Esophagus squamous epithelium (tissue), 5 donors: ENCODE measurements at regions not wholly inside any gene's neighbourhood (a gene's known extent, or its start where the extent isn't known, plus 50 kb on each side); places are given as distances from the start of the nearest gene placed in this dataset.

Source experiments
- DNase-seq: peaks from one replicate; lab custom pipeline; 2025; lab: John Stamatoyannopoulos, UW
- H3K27ac ChIP-seq, 4 donors: fragments of 200-600 bp; sonication (generic); one replicate each; pipeline ENCODE4 v1.5.1; 2016 to 2019; ENCODE audit warnings: mild to moderate bottlenecking in 1 of 4
- H3K27me3 ChIP-seq, 4 donors: fragments of 200-600 bp; sonication (generic); 1 replicate in 3 of 4; 2 replicates in 1 of 4; pipeline versions ENCODE4 v1.5.1 to v1.6.0; 2017 to 2021; ENCODE audit warnings: antibody characterized with exemption in 1 of 4
- H3K36me3 ChIP-seq, 3 donors: fragments of 200-600 bp; sonication (generic); one replicate each; pipeline ENCODE4 v1.5.1; 2016 to 2019
- H3K4me1 ChIP-seq, 3 donors: fragments of 200-600 bp; sonication (generic); one replicate each; pipeline ENCODE4 v1.5.1; 2017 to 2019
- H3K4me3 ChIP-seq, 4 donors: fragments of 200-600 bp; sonication (generic); 1 replicate in 3 of 4; 2 replicates in 1 of 4; pipeline ENCODE4 v1.5.1; 2016 to 2019; ENCODE audit warnings: mild to moderate bottlenecking in 2 of 4, moderate library complexity in 1 of 4
- H3K9me3 ChIP-seq, 3 donors: fragments of 200-600 bp; sonication (generic); one replicate each; pipeline ENCODE4 v1.5.1; 2016 to 2019
- POLR2A ChIP-seq, 4 donors: fragments of 450-650 bp; IDR thresholded peaks; one replicate each; pipeline ENCODE4 v1.6.1; 2017; ENCODE audit warnings: antibody characterized with exemption in 4 of 4, mild to moderate bottlenecking in 4 of 4, moderate library complexity in 3 of 4
- WGBS, 2 donors: methylation state at CpG; one replicate each; pipeline ENCODE4 v1.1.5; 2018; 5-methylcytosine and 5-hydroxymethylcytosine counted together
- intact Hi-C: fragments of 100-400 bp; cut with DNase I; formaldehyde crosslinking; loops from one replicate; pipeline ENCODE4 v1.15.0; 2022
- TF ChIP-seq, protein P1 (sequence below), 6 experiments: fragments of 450-650 bp in 4 of 6; fragments of 200-600 bp in 2 of 6; sonication (generic) in 2 of 6; IDR thresholded peaks; one replicate each; pipeline ENCODE4 v1.5.1; 2016 to 2019; ENCODE audit warnings: antibody characterized with exemption in 6 of 6, mild to moderate bottlenecking in 4 of 6, moderate library complexity in 4 of 6
- donor health status: DM: yes; HTN: yes; CAD: no.

DNA sequence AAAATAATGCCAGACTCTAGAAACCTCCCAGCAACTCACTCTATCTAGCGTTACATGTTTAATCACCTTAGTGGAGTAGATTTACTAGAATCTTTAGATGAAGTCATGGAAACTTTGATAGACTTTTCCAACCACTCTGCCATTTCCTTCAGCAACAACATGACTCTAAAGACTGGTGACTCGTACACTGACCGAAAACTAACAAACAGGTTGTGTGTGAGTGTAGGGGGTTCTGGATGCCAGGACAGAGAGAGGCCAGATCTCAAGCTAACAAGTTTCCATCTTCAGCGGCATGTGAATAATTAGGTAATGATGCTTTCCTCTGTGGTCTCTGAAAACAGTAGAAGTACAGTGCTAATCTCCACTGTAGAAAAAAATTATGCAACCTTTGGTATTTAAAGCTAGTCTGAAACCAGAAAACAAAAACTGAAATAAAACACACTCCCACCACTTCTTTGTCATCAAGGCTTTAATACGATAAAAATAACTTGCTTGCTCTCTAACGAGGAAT is 286.4 kb downstream of the PRDM5 start:
- Histone ChIP-seq H3K36me3 (no peaks in the 10 kb centered on the region), H3K4me3 (no peak overlapping the region), H3K27me3 (no peaks in the 10 kb centered on the region), H3K27ac (no peak overlapping the region), H3K9me3 (no peaks in the 10 kb centered on the region), H3K4me1 (no peaks in the 10 kb centered on the region)
- TF ChIP-seq, protein P1, sequence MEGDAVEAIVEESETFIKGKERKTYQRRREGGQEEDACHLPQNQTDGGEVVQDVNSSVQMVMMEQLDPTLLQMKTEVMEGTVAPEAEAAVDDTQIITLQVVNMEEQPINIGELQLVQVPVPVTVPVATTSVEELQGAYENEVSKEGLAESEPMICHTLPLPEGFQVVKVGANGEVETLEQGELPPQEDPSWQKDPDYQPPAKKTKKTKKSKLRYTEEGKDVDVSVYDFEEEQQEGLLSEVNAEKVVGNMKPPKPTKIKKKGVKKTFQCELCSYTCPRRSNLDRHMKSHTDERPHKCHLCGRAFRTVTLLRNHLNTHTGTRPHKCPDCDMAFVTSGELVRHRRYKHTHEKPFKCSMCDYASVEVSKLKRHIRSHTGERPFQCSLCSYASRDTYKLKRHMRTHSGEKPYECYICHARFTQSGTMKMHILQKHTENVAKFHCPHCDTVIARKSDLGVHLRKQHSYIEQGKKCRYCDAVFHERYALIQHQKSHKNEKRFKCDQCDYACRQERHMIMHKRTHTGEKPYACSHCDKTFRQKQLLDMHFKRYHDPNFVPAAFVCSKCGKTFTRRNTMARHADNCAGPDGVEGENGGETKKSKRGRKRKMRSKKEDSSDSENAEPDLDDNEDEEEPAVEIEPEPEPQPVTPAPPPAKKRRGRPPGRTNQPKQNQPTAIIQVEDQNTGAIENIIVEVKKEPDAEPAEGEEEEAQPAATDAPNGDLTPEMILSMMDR (IDR thresholded peaks at IDR 0.05), result no peak
- no peak for TF ChIP-seq POLR2A (IDR thresholded peaks at IDR 0.05)
- intact Hi-C loops, result no loop called here
- no peak for DNase-seq
- WGBS, 2 donors, result 82 to 84% methylated on average over 6 of the region's 6 CpGs

DNA sequence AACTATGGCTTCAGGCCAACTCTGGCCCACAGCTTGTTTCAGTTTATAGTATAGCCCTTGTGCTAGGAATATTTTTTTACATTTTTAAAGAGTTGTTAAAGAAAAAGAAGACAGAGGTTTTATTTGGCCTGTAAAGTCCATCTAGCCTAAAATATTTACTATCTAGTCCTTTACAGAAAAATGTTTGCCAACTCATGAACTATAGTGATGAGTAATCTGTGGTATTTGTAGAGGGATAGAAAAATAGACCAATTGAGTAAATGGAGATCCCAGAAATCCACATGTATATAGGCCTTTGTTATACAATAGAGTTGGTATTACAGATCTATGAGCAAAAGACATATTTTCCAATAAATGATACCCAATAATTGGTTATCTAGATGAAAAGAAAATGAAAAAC is 288.7 kb downstream of the PRDM5 start:
- H3K9me3 ChIP-seq, result no peaks in the 10 kb centered on the region
- no peak for DNase-seq
- no peaks in the 10 kb centered on the region for H3K36me3 ChIP-seq
- intact Hi-C loops, result no loop called here
- H3K4me3 ChIP-seq, result no peak overlapping the region
- no peak overlapping the region for H3K27ac ChIP-seq
- no peak for TF ChIP-seq POLR2A (IDR thresholded peaks at IDR 0.05)
- TF ChIP-seq, protein P1 (IDR thresholded peaks at IDR 0.05), result no peak
- no peaks in the 10 kb centered on the region for H3K27me3 ChIP-seq
- H3K4me1 ChIP-seq, result no peaks in the 10 kb centered on the region

DNA sequence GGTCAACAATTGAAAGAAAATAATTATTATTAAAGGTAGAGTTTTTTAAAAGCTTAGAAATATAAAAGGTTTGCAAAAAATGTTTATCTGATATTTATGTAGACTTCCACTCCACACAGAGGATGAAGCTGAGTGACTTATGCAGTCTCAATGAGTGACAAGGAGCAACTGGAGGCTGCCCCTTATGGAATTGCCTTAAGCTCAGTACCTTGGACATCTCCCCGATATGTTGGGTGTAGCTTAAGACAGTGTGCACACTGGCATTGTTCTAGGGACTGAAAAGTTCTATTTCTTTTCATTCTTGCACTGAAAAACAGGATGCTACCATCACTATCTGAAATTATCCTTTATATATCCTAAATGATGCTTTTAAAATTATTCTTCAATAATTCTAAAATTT is 292.1 kb downstream of the PRDM5 start:
- intact Hi-C loops, result no loop called here
- 52 to 80% methylated on average over 1 of the region's 1 CpG for WGBS, 2 donors
- no peak for DNase-seq
- H3K4me3 ChIP-seq, result no peak overlapping the region
- no peaks in the 10 kb centered on the region for H3K4me1 ChIP-seq
- no peak overlapping the region for H3K27ac ChIP-seq
- no peaks in the 10 kb centered on the region for H3K27me3 ChIP-seq
- no peaks in the 10 kb centered on the region for H3K36me3 ChIP-seq
- H3K9me3 ChIP-seq, result no peaks in the 10 kb centered on the region
- TF ChIP-seq POLR2A (IDR thresholded peaks at IDR 0.05), result no peak

DNA sequence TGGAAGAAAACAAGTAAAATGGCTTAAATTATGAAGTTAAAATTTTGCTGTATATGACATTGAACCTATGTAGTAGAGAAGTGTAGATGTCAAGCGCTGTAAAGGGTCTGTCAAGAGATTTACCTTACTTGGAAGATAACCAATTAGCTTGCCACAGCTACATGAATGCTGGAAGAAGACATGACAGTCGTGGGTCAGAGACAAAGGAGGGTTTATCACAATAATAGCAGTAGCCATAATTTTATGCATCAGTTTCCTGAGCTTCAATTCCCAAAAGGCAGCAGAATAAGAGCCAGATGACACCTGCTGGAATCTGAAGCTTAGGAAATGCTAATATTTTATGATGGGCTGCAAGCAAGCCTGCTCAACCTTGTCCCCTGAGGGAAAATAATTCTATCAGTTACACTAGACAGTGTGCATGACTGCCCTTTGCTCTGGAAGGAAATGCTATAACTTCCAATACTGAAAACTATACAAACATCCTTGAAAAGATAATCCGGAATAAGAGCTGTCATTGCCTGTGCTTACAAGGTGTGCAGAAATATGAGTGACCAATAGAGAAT is 292.9 kb downstream of the PRDM5 start:
- H3K27ac ChIP-seq, result no peak overlapping the region
- whole genome bisulfite sequencing, 2 donors, result 64% methylated on average over 3 of the region's 3 CpGs
- TF ChIP-seq, protein P1 (IDR thresholded peaks at IDR 0.05), result no peak
- TF ChIP-seq POLR2A (IDR thresholded peaks at IDR 0.05), result no peak
- no peaks in the 10 kb centered on the region for H3K27me3 ChIP-seq
- no peaks in the 10 kb centered on the region for H3K4me1 ChIP-seq
- intact Hi-C loops, result no loop called here
- DNase-seq, result no peak
- H3K36me3 ChIP-seq, result no peaks in the 10 kb centered on the region
- no peaks in the 10 kb centered on the region for H3K9me3 ChIP-seq
- no peak overlapping the region for H3K4me3 ChIP-seq

DNA sequence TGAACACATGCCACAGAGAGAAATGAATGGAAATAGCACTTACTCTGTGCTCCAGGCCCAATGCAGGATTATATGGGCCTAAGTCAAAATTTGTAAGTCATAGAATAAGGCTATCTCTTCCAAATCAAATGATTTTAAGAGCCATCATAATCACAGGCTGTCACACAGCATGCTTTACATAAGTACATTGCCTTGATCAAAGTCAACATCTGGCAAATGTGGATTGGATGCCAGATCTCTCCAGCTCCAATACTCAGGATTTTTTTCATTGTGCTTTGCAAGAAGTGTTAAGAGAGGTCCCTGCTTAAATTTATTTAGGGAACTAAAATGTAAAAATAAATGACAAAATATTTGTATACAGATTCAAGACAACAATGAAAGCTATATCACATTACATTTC is 299.9 kb downstream of the PRDM5 start:
- TF ChIP-seq, protein P1 (IDR thresholded peaks at IDR 0.05), result no peak
- TF ChIP-seq POLR2A (IDR thresholded peaks at IDR 0.05), result no peak
- no peak overlapping the region for H3K4me3 ChIP-seq
- no peak for DNase-seq
- no peaks in the 10 kb centered on the region for H3K36me3 ChIP-seq
- H3K4me1 ChIP-seq, result no peaks in the 10 kb centered on the region
- no peaks in the 10 kb centered on the region for H3K27me3 ChIP-seq
- intact Hi-C loops, result no loop called here
- H3K9me3 ChIP-seq, result no peaks in the 10 kb centered on the region
- H3K27ac ChIP-seq, result no peak overlapping the region

DNA sequence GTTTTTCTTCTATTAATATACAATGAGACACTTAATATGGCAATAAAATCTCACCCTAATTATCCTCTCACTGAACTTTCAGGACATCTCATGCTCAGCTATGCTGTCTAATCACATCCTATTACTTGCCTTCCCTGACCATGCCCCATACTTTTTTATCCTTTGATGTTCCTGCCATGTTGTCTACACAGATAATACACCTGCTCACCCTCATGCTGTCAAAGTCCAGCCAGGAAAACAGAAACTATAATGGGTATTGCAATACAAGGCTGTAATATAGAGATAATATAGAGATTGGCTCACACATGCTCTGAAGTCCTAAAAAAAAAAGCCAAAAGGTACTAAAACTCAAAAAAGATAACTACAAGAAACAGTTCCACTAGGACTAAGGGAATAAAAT is 305.4 kb downstream of the PRDM5 start:
- Histone ChIP-seq H3K36me3 (no peaks in the 10 kb centered on the region), H3K4me3 (no peak overlapping the region), H3K27me3 (no peaks in the 10 kb centered on the region), H3K9me3 (no peaks in the 10 kb centered on the region), H3K27ac (no peak overlapping the region), H3K4me1 (no peaks in the 10 kb centered on the region)
- intact Hi-C loops, result no loop called here
- DNase-seq, result no peak
- TF ChIP-seq, protein P1 (IDR thresholded peaks at IDR 0.05), result no peak
- no peak for TF ChIP-seq POLR2A (IDR thresholded peaks at IDR 0.05)
